CD4-positive, alpha-beta T cell (primary cell): ENCODE measurements at regions not wholly inside any gene's neighbourhood (a gene's known extent, or its start where the extent isn't known, plus 50 kb on each side); places are given as distances from the start of the nearest gene placed in this dataset.

Source experiments
- ATAC-seq: fragments of 200-7000 bp; cut with Tn5 transposase; one replicate; pipeline ENCODE4 v1.10.0; 2022; ENCODE audit warnings: mild to moderate bottlenecking; ENCODE audit not compliant: poor library complexity
- CTCF ChIA-PET: fragments of 350-600 bp; sonication (Branson Sonifier 250); formaldehyde crosslinking; loops from one replicate; lab custom pipeline; 2021; ENCODE audit warnings: antibody characterized with exemption, inconsistent platforms; lab: Charles Lee
- POLR2A ChIA-PET: fragments of 350-600 bp; sonication (Branson Sonifier 250); formaldehyde crosslinking; loops from one replicate; lab custom pipeline; 2021; ENCODE audit warnings: antibody characterized with exemption, inconsistent platforms; lab: Charles Lee
- DNase-seq, 14 experiments: peaks; one replicate each; pipeline ENCODE4 v3.0.0-alpha.2; 2013 to 2020; ENCODE audit warnings: mixed read lengths in 2 of 14
- H3K27ac ChIP-seq, 2 donors: one replicate each; pipeline versions ENCODE4 v1.5.1 to v1.7.0; 2013; ENCODE audit warnings: low read length in 2 of 2, low read depth in 1 of 2, mild to moderate bottlenecking in 1 of 2
- H3K27me3 ChIP-seq, 2 experiments: 1 replicate in 1 of 2; 2 replicates in 1 of 2; pipeline versions ENCODE4 v1.6.1 to v1.7.0; 2013; ENCODE audit warnings: low read length in 2 of 2, control low read depth in 1 of 2, mild to moderate bottlenecking in 1 of 2, moderate library complexity in 1 of 2; ENCODE audit not compliant: insufficient read depth in 2 of 2, control insufficient read depth in 1 of 2
- H3K36me3 ChIP-seq: one replicate; pipeline ENCODE4 v1.6.1; 2013; ENCODE audit warnings: low read length, control low read depth; ENCODE audit not compliant: insufficient read depth
- H3K4me1 ChIP-seq: one replicate; pipeline ENCODE4 v1.6.1; 2013; ENCODE audit warnings: low read length, control low read depth; ENCODE audit not compliant: insufficient read depth
- H3K4me3 ChIP-seq: one replicate; pipeline ENCODE4 v1.5.1; 2013; ENCODE audit warnings: mild to moderate bottlenecking, low read length, moderate library complexity
- H3K9me3 ChIP-seq, 2 experiments: 1 replicate in 1 of 2; 2 replicates in 1 of 2; pipeline versions ENCODE4 v1.6.1 to v1.7.0; 2013; ENCODE audit warnings: low read length in 2 of 2, mild to moderate bottlenecking in 2 of 2, control low read depth in 1 of 2, moderate library complexity in 1 of 2; ENCODE audit not compliant: control insufficient read depth in 1 of 2, insufficient read depth in 1 of 2
- H3K27ac Mint-ChIP-seq: one replicate; pipeline ENCODE4 v1.8.0; 2020; ENCODE audit warnings: mixed read lengths
- H3K27me3 Mint-ChIP-seq: one replicate; pipeline ENCODE4 v1.8.0; 2021; ENCODE audit warnings: mixed read lengths
- H3K36me3 Mint-ChIP-seq: one replicate; pipeline ENCODE4 v1.8.0; 2021; ENCODE audit warnings: low read depth, mixed read lengths
- H3K4me1 Mint-ChIP-seq: one replicate; pipeline ENCODE4 v1.8.0; 2021; ENCODE audit warnings: low read depth, mixed read lengths
- H3K4me3 Mint-ChIP-seq: one replicate; pipeline ENCODE4 v1.8.0; 2020; ENCODE audit warnings: mild to moderate bottlenecking, mixed read lengths
- H3K9me3 Mint-ChIP-seq: one replicate; pipeline ENCODE4 v1.8.0; 2020; ENCODE audit warnings: mixed read lengths
- intact Hi-C, 2 experiments: fragments of 100-400 bp; cut with DNase I in 1 of 2; cut with micrococcal nuclease in 1 of 2; formaldehyde crosslinking; loops; one replicate each; pipeline versions ENCODE4 v1.15.1 to v1.9.0; 2023 to 2025; cut with DNase I, micrococcal nuclease
- TF ChIP-seq, protein P1 (sequence below): fragments of 200-600 bp; IDR thresholded peaks from one replicate; pipeline ENCODE4 v1.8.0; 2022; ENCODE audit warnings: antibody characterized with exemption, mild to moderate bottlenecking

- H3K27ac Mint-ChIP-seq: no peak overlapping the region
- CTCF ChIA-PET: no interaction called here
Observed at GRCh38 chr10:4291990-4292389, 507.0 kb upstream of the KLF6 start.

GRCh38 chr10:4285121-4285520, 500.1 kb upstream of the KLF6 start:
- H3K36me3 ChIP-seq: no peaks in the 10 kb centered on the region
- no peaks in the 10 kb centered on the region for H3K27me3 Mint-ChIP-seq
- H3K4me3 ChIP-seq: no peak overlapping the region
- peaks cover 5% of the 10 kb centered on the region for H3K4me1 ChIP-seq
- TF ChIP-seq, protein P1, sequence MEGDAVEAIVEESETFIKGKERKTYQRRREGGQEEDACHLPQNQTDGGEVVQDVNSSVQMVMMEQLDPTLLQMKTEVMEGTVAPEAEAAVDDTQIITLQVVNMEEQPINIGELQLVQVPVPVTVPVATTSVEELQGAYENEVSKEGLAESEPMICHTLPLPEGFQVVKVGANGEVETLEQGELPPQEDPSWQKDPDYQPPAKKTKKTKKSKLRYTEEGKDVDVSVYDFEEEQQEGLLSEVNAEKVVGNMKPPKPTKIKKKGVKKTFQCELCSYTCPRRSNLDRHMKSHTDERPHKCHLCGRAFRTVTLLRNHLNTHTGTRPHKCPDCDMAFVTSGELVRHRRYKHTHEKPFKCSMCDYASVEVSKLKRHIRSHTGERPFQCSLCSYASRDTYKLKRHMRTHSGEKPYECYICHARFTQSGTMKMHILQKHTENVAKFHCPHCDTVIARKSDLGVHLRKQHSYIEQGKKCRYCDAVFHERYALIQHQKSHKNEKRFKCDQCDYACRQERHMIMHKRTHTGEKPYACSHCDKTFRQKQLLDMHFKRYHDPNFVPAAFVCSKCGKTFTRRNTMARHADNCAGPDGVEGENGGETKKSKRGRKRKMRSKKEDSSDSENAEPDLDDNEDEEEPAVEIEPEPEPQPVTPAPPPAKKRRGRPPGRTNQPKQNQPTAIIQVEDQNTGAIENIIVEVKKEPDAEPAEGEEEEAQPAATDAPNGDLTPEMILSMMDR: no peak
- H3K9me3 ChIP-seq: no peaks in the 10 kb centered on the region
- H3K27ac Mint-ChIP-seq: no peak overlapping the region
- H3K4me3 Mint-ChIP-seq: no peak overlapping the region
- no peaks in the 10 kb centered on the region for H3K9me3 Mint-ChIP-seq
- H3K27ac ChIP-seq: no peak overlapping the region
- CTCF ChIA-PET: interaction anchor here (1.1 kb wide), 1 partner anchor 8 kb away, joined by 3 read pairs; no protein-coding TSS in a partner anchor
- POLR2A ChIA-PET: interaction anchor here (1.4 kb wide), 1 partner anchor 18 kb away, joined by 3 read pairs; no protein-coding TSS in a partner anchor
- no peaks in the 10 kb centered on the region for H3K36me3 Mint-ChIP-seq
- intact Hi-C loops: no loop called here
- DNase-seq: peak in 3 of 14 experiments; percentile 8 to 33 (median 12)
- no peak for ATAC-seq
- no peaks in the 10 kb centered on the region for H3K27me3 ChIP-seq
- H3K4me1 Mint-ChIP-seq: peaks cover 5% of the 10 kb centered on the region

More at GRCh38 chr10:4291990-4292389, 507.0 kb upstream of the KLF6 start:
- Histone ChIP-seq H3K27ac (no peak overlapping the region), H3K36me3 (no peaks in the 10 kb centered on the region), H3K9me3 (no peaks in the 10 kb centered on the region), H3K27me3 (no peaks in the 10 kb centered on the region), H3K4me3 (no peak overlapping the region), H3K4me1 (no peaks in the 10 kb centered on the region)
- H3K4me1 Mint-ChIP-seq: no peaks in the 10 kb centered on the region
- ATAC-seq (no peak), DNase-seq (no peak)
- H3K36me3 Mint-ChIP-seq: no peaks in the 10 kb centered on the region
- H3K9me3 Mint-ChIP-seq: no peaks in the 10 kb centered on the region
- POLR2A ChIA-PET: no interaction called here
- H3K27me3 Mint-ChIP-seq: no peaks in the 10 kb centered on the region
- TF ChIP-seq, protein P1: no peak
- intact Hi-C loops: no loop called here
- H3K4me3 Mint-ChIP-seq: no peak overlapping the region

DNA sequence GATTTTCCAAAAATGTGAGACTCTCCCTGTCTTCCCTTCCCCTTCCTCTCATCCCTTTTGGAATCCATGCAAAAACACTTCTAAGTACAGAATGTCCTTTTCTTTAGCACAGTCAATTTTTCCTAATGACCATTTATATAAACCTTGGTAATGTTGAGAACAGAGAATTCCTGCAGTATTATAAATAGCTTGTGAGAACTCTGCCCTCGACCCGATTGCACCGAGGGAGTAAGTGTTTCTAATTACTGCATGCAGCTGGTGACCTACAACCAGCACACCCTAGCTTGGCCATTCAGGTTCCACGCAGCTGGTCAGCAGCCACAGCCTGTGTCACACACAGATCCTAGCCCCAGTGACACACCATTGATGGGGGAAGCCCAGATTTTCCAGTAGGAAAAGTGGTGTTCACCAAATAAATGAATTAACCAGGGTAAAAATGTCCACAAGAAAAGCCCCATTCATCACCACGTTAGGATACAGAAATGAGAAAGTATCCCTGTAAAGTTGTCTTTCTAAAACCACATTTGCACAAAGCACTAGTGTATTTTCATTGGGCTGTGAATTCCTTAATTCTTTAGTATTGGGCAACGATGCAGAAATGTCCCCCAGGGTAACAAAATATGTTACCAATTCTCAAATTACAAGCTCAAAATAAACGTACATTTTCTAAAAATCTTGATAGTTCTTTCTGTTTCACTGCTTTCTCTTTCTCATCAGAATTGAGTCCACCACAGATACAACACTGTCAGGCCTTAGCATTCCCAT, 499.0 kb upstream of the KLF6 start:
- no peaks in the 10 kb centered on the region for H3K9me3 ChIP-seq
- DNase-seq (no peak), ATAC-seq (no peak)
- ChIA-PET POLR2A (interaction anchor here (1.4 kb wide), 1 partner anchor 16 kb away, joined by 3 read pairs; no protein-coding TSS in a partner anchor), CTCF (no interaction called here)
- no peaks in the 10 kb centered on the region for H3K36me3 Mint-ChIP-seq
- no peaks in the 10 kb centered on the region for H3K9me3 Mint-ChIP-seq
- H3K27me3 ChIP-seq: no peaks in the 10 kb centered on the region
- H3K4me3 Mint-ChIP-seq: no peak overlapping the region
- no peak overlapping the region for H3K4me3 ChIP-seq
- H3K27me3 Mint-ChIP-seq: no peaks in the 10 kb centered on the region
- TF ChIP-seq, protein P1: no peak
- no peak overlapping the region for H3K27ac ChIP-seq
- intact Hi-C loops: no loop called here
- peaks cover 5% of the 10 kb centered on the region for H3K4me1 Mint-ChIP-seq
- H3K27ac Mint-ChIP-seq: no peak overlapping the region
- peaks cover 5% of the 10 kb centered on the region for H3K4me1 ChIP-seq
- H3K36me3 ChIP-seq: no peaks in the 10 kb centered on the region
